GM12878 (cell line): ENCODE measurements at regions not wholly inside any gene's neighbourhood (a gene's known extent, or its start where the extent isn't known, plus 50 kb on each side); places are given as distances from the start of the nearest gene placed in this dataset.

Experiments used
- ATAC-seq: fragments of 200-7000 bp; cut with Tn5 transposase; 3 replicates; pipeline ENCODE4 v1.9.1; 2020; ENCODE audit warnings: mild to moderate bottlenecking, moderate library complexity
- BruUV-seq: library from RNA; stranded (reverse); fragments of 400-500 nt; replicated peaks from 2 replicates; lab custom pipeline; 2021; lab: Mats Ljungman, UMichigan
- CTCF ChIA-PET: fragments of 300-600 bp; sonication (Branson Sonifier 250); formaldehyde crosslinking; extraction: SDS; loops from one replicate; lab custom pipeline; 2021; ENCODE audit warnings: inconsistent platforms; lab: Yijun Ruan, JAX
- POLR2A ChIA-PET: fragments of 350-600 bp; formaldehyde crosslinking; extraction: SDS; loops from one replicate; lab custom pipeline; 2021; ENCODE audit warnings: inconsistent platforms; lab: Charles Lee
- RAD21 ChIA-PET: fragments of 300-600 bp; sonication (Branson Sonifier 250); formaldehyde crosslinking; loops from one replicate; lab custom pipeline; 2023; ENCODE audit warnings: antibody characterized with exemption; ENCODE audit not compliant: unreplicated experiment; lab: Charles Lee
- SMC1A ChIA-PET: fragments of 300-600 bp; sonication (Branson Sonifier 250); formaldehyde crosslinking; loops from one replicate; lab custom pipeline; 2023; ENCODE audit not compliant: unreplicated experiment, uncharacterized antibody; lab: Charles Lee
- DNase-seq: peaks from one replicate; pipeline ENCODE4 v3.0.0-alpha.2; 2011; ENCODE audit warnings: low read depth, low spot score
- FAIRE-seq: peaks from 3 replicates; lab custom pipeline; 2011; peaks lifted over from hg19 to GRCh38; lab: Jason Lieb, UNC
- H2AFZ ChIP-seq: 2 replicates; pipeline ENCODE4 v1.6.0; 2011; ENCODE audit warnings: low read depth, low read length, control low read depth; ENCODE audit not compliant: control insufficient read depth
- H3K27ac ChIP-seq: 2 replicates; pipeline ENCODE4 v1.5.1; 2011; ENCODE audit warnings: control low read depth; ENCODE audit not compliant: control insufficient read depth, insufficient read depth
- H3K27me3 ChIP-seq, 2 experiments: replicated peaks in 1 of 2; 2 replicates each; pipeline versions ENCODE4 v1.6.0 to v1.6.1; 2011; ENCODE audit warnings: low read length in 1 of 2; ENCODE audit not compliant: control insufficient read depth in 2 of 2, insufficient read depth in 2 of 2
- H3K36me3 ChIP-seq, 2 experiments: 2 replicates each; pipeline ENCODE4 v1.5.1; 2011; ENCODE audit warnings: low read length in 1 of 2; ENCODE audit not compliant: control insufficient read depth in 2 of 2, insufficient read depth in 2 of 2
- H3K4me1 ChIP-seq: 2 replicates; pipeline ENCODE4 v1.6.1; 2011; ENCODE audit warnings: mild to moderate bottlenecking, low read length, moderate library complexity, mixed read lengths; ENCODE audit not compliant: control insufficient read depth, insufficient read depth
- H3K4me2 ChIP-seq: 2 replicates; pipeline ENCODE4 v1.6.0; 2011; ENCODE audit warnings: control low read depth; ENCODE audit not compliant: control insufficient read depth, insufficient read depth
- H3K4me3 ChIP-seq: fragments of 200-600 bp; sonication (generic); 2 replicates; pipeline ENCODE4 v1.5.1; 2016
- H3K79me2 ChIP-seq: 2 replicates; pipeline ENCODE4 v1.6.0; 2011; ENCODE audit warnings: low read length; ENCODE audit not compliant: control insufficient read depth, insufficient read depth
- H3K9ac ChIP-seq: 2 replicates; pipeline ENCODE4 v1.8.0; 2011; ENCODE audit warnings: low read length, control low read depth, mixed read lengths; ENCODE audit not compliant: control insufficient read depth, insufficient read depth
- H3K9me3 ChIP-seq: replicated peaks from 3 replicates; pipeline ENCODE4 v1.5.1; 2011; ENCODE audit warnings: mild to moderate bottlenecking, low read length; ENCODE audit not compliant: control insufficient read depth, insufficient read depth
- H4K20me1 ChIP-seq: 2 replicates; pipeline ENCODE4 v1.6.0; 2011; ENCODE audit not compliant: control insufficient read depth, insufficient read depth
- ATF3 ChIP-seq: IDR thresholded peaks from 2 replicates; pipeline ENCODE4 v1.6.1; 2011; ENCODE audit warnings: low read depth, mild to moderate bottlenecking, low read length, moderate library complexity, borderline replicate concordance; ENCODE audit errors: extremely low read depth
- CBX5 ChIP-seq: sonication (generic); IDR thresholded peaks from 2 replicates; pipeline ENCODE4 v1.6.1; 2016; ENCODE audit warnings: low read depth, moderate library complexity, mild to moderate bottlenecking, inconsistent platforms
- EED ChIP-seq: sonication (generic); IDR thresholded peaks from 2 replicates; pipeline ENCODE4 v1.6.1; 2016; ENCODE audit warnings: antibody characterized with exemption, low read depth
- EGR1 ChIP-seq, 2 experiments: IDR thresholded peaks; 1 replicate in 1 of 2; 2 replicates in 1 of 2; pipeline ENCODE4 v1.6.1; 2011 to 2012; ENCODE audit warnings: low read depth in 2 of 2, low read length in 2 of 2, borderline replicate concordance in 1 of 2, mild to moderate bottlenecking in 1 of 2, moderate library complexity in 1 of 2
- EZH2 ChIP-seq: IDR thresholded peaks from 2 replicates; pipeline ENCODE4 v1.6.1; 2012; ENCODE audit warnings: low read depth, mild to moderate bottlenecking, control low read depth, inconsistent platforms, low read length, borderline replicate concordance; ENCODE audit not compliant: control insufficient read depth
- IKZF2 ChIP-seq, 2 experiments: fragments of 450-650 bp; IDR thresholded peaks; 2 replicates each; pipeline ENCODE4 v1.6.1; 2017; ENCODE audit warnings: mild to moderate bottlenecking in 2 of 2, moderate library complexity in 2 of 2
- KAT2A ChIP-seq: conservative IDR thresholded peaks from 2 replicates; pipeline ENCODE4 v1.6.1; 2011; ENCODE audit warnings: low read depth, low read length; ENCODE audit not compliant: control insufficient read depth
- MEF2A ChIP-seq: IDR thresholded peaks from 2 replicates; pipeline ENCODE4 v1.6.1; 2011; ENCODE audit warnings: low read depth, mild to moderate bottlenecking, low read length, moderate library complexity; ENCODE audit not compliant: insufficient read depth
- MTA3 ChIP-seq: IDR thresholded peaks from 2 replicates; pipeline ENCODE4 v1.6.1; 2012; ENCODE audit warnings: low read length, inconsistent platforms, borderline replicate concordance
- NFIC ChIP-seq: IDR thresholded peaks from 2 replicates; pipeline ENCODE4 v1.6.1; 2012; ENCODE audit warnings: low read depth, mild to moderate bottlenecking, inconsistent platforms, low read length, moderate library complexity
- POLR2A ChIP-seq: IDR thresholded peaks from 2 replicates; pipeline ENCODE4 v1.6.1; 2011; ENCODE audit warnings: low read depth, mild to moderate bottlenecking, low read length
- RFX5 ChIP-seq: IDR thresholded peaks from 2 replicates; pipeline ENCODE4 v1.6.1; 2011; ENCODE audit warnings: low read depth, low read length, improper control_type of control experiment
- RUNX3 ChIP-seq: IDR thresholded peaks from 2 replicates; pipeline ENCODE4 v1.6.1; 2012; ENCODE audit warnings: low read length, inconsistent platforms
- SRF ChIP-seq, 2 experiments: IDR thresholded peaks; 2 replicates each; pipeline ENCODE4 v1.6.1; 2011; ENCODE audit warnings: low read depth in 2 of 2, low read length in 2 of 2, mild to moderate bottlenecking in 1 of 2, moderate library complexity in 1 of 2
- YY1 ChIP-seq: IDR thresholded peaks from 2 replicates; pipeline ENCODE4 v1.6.1; 2011; ENCODE audit warnings: low read depth, mild to moderate bottlenecking, low read length
- ZBED1 ChIP-seq: IDR thresholded peaks from 2 replicates; pipeline ENCODE4 v1.6.1; 2016; ENCODE audit warnings: borderline replicate concordance
- WGBS: methylation state at CpG from one replicate; pipeline ENCODE4 v1.1.6; 2016; ENCODE audit warnings: low lambda C conversion rate; ENCODE audit not compliant: insufficient replicate concordance, insufficient coverage; ENCODE audit errors: missing lambda C conversion rate; 5-methylcytosine and 5-hydroxymethylcytosine counted together
- in situ Hi-C: fragments of 300-500 bp; cut with MboI; formaldehyde crosslinking; loops from 9 replicates; pipeline ENCODE4 v1.14.3; 2018; ENCODE audit warnings: mixed read lengths
- intact Hi-C: fragments of 100-400 bp; cut with micrococcal nuclease; formaldehyde crosslinking; loops from one replicate; pipeline ENCODE4 v1.14.2; 2022; ENCODE audit not compliant: unreplicated experiment
- TF ChIP-seq, protein P1 (sequence below): fragments of 150-350 bp; IDR thresholded peaks from 2 replicates; pipeline ENCODE4 v1.6.1; 2014; ENCODE audit warnings: mild to moderate bottlenecking, low read depth, low read length

- RAD21 ChIA-PET, result no interaction called here
- in situ Hi-C loops, result no loop called here
Measured at GRCh38 chr16:54766355-54766754, 164.3 kb upstream of the IRX5 start.

DNA sequence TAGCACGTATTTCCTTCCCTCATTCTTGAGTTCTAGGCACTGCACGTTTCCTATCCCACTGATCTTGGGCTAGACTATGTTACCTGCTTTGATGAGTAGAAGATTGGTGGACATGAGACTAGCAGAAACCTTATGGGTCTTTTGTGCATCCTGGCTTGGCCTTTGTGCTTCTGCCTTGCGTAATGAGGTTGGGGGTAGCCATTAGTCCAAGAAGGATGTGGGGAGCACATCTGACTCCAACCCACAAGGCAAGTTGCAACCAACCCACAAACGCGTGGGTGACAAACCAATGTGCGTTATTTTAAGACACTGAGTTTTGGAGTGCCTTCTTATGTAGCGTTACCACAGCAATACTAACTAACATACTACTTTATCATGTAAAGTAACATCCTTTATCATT lies 180.4 kb upstream of the IRX5 start:
- BruUV-seq, result no TSS peak

More at GRCh38 chr16:54766355-54766754, 164.3 kb upstream of the IRX5 start:
- no peaks in the 10 kb centered on the region; the same call in 2 of the 3 replicates for H3K9me3 ChIP-seq
- ATAC-seq (no peak), FAIRE-seq (no peak), DNase-seq (no peak)
- CTCF ChIA-PET, result interaction anchor here (0.6 kb wide), 1 partner anchor 422 kb away, joined by 3 read pairs; no protein-coding TSS in a partner anchor
- SMC1A ChIA-PET, result no interaction called here
- no peak overlapping the region for H3K9ac ChIP-seq
- H3K27me3 ChIP-seq, result no peaks in the 10 kb centered on the region
- H3K4me2 ChIP-seq, result no peak overlapping the region
- no peak overlapping the region for H3K27ac ChIP-seq
- BruUV-seq, result no TSS peak
- H2AFZ ChIP-seq, result no peak overlapping the region
- no peaks in the 10 kb centered on the region for H3K79me2 ChIP-seq
- intact Hi-C loops, result no loop called here
- no peak for TF ChIP-seq KAT2A
- TF ChIP-seq NFIC, result no peak
- TF ChIP-seq MEF2A, result no peak
- no peak for TF ChIP-seq EZH2
- no peak for TF ChIP-seq EED
- TF ChIP-seq IKZF2 (IDR thresholded peaks at IDR 0.05), result no peak
- no peak for TF ChIP-seq MTA3
- no peak for TF ChIP-seq POLR2A
- no peak for TF ChIP-seq YY1
- TF ChIP-seq ZBED1, result no peak
- no peak for TF ChIP-seq EGR1 (IDR thresholded peaks at IDR 0.05; ENCODE audit: borderline replicate concordance in 1 of 2, low read depth in 2 of 2, low read length in 2 of 2)
- WGBS, result 10% methylated on average over 3 of the region's 3 CpGs
- H3K4me3 ChIP-seq, result no peak overlapping the region
- no peaks in the 10 kb centered on the region for H4K20me1 ChIP-seq
- H3K4me1 ChIP-seq, result no peaks in the 10 kb centered on the region
- POLR2A ChIA-PET, result no interaction called here
- no peaks in the 10 kb centered on the region for H3K36me3 ChIP-seq

More for the DNA sequence above, 180.4 kb upstream of the IRX5 start:
- H3K4me3 ChIP-seq, result no peak overlapping the region
- ChIA-PET RAD21 (no interaction called here), SMC1A (no interaction called here), POLR2A (no interaction called here), CTCF (no interaction called here)
- in situ Hi-C loops (no loop called here), intact Hi-C loops (no loop called here)
- 55% methylated on average over 7 of the region's 7 CpGs for WGBS
- H3K9ac ChIP-seq, result no peak overlapping the region
- ATAC-seq (no peak), FAIRE-seq (no peak), DNase-seq (no peak)
- no peaks in the 10 kb centered on the region for H3K36me3 ChIP-seq
- no peaks in the 10 kb centered on the region for H3K27me3 ChIP-seq
- H3K79me2 ChIP-seq, result no peaks in the 10 kb centered on the region
- H3K9me3 ChIP-seq, result no peaks in the 10 kb centered on the region
- no peak overlapping the region for H3K4me2 ChIP-seq
- no peak overlapping the region for H3K27ac ChIP-seq
- no peaks in the 10 kb centered on the region for H4K20me1 ChIP-seq
- no peak overlapping the region for H2AFZ ChIP-seq
- TF ChIP-seq, protein P1, sequence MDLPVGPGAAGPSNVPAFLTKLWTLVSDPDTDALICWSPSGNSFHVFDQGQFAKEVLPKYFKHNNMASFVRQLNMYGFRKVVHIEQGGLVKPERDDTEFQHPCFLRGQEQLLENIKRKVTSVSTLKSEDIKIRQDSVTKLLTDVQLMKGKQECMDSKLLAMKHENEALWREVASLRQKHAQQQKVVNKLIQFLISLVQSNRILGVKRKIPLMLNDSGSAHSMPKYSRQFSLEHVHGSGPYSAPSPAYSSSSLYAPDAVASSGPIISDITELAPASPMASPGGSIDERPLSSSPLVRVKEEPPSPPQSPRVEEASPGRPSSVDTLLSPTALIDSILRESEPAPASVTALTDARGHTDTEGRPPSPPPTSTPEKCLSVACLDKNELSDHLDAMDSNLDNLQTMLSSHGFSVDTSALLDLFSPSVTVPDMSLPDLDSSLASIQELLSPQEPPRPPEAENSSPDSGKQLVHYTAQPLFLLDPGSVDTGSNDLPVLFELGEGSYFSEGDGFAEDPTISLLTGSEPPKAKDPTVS, result no peak
- no peak for TF ChIP-seq RUNX3
- no peak for TF ChIP-seq CBX5
- TF ChIP-seq RFX5, result no peak
- no peak for TF ChIP-seq SRF (IDR thresholded peaks at IDR 0.05; ENCODE audit: low read depth in 2 of 2, low read length in 2 of 2)
- no peak for TF ChIP-seq ATF3
- H3K4me1 ChIP-seq, result no peaks in the 10 kb centered on the region
